DMS153 (cell line): ENCODE measurements at regions not wholly inside any gene's neighbourhood (a gene's known extent, or its start where the extent isn't known, plus 50 kb on each side); places are given as distances from the start of the nearest gene placed in this dataset.
"Not testable (repeated sequence)": the region's sequence is repeated elsewhere in the genome, so short reads cannot be mapped to it uniquely, and the experiment has no call there.

Experiments
- DNase-seq: peaks from one replicate; lab custom pipeline; 2025; lab: John Stamatoyannopoulos, UW

DNA sequence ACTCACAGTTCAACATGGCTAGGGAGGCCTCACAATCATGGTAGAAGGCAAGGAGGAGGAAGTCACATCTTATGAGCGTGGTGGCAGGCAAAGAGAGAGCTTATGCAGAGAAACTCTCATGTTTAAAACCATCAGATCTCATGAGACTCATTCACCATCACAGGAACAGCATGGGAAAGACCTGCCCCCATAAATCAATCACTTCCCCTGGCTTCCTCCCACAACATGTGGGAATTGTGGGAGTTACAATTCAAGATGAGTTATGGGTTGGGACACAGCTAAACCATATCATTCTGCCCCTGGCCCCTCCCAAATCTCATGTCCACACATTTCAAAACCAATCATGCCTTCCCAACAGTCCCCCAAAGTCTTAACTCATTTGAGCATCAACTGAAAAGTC, 268.8 kb upstream of the SPAG17 start:
- DNase-seq: not testable (repeated sequence)

GRCh38 chr1:118445156-118445555, 260.1 kb upstream of the SPAG17 start:
- no peak for DNase-seq

DNA sequence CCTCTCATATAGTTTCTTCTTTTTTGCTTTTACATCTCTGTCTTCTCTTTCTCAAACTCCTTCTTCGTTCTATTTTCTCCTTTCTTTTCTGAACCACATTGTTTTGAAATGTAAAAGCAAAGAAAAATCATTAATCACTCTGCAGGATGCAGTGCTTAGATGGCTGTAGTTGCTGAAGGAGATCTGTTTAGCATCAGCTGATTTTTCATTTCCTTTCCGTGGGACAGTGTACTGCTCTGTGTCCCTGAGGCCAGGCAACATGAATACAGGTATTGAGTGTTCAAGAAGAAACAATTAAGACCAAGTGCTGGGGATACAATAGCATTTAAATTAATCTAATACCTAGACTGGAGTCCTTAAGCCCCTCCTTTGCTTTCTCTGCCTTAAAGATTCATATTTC, 257.2 kb upstream of the SPAG17 start:
- DNase-seq: no peak

GRCh38 chr1:118437664-118438063, 252.6 kb upstream of the SPAG17 start:
- DNase-seq: no peak

- no peak for DNase-seq
Measured at GRCh38 chr1:118429856-118430255, 244.8 kb upstream of the SPAG17 start.

DNA sequence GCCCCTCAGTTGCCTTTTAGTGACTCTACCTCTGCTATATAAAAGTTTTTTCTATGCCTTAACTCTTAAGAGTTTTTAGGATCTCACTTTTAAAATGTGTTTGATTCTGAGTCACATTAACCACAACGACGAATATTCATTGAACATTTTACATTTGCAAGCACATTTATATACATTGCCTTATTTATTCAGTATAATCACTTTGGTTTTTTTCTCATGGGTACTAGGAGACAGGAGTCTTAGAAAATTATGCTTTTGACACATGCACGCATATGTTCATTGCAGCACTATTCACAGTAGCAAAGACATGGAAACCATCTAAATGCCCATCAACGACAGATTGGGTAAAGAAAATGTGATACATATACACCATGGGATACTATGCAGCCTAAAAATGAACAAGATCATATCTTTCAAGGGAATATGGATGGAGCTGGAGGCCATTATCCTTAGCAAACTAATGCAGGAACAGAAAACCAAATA, 236.9 kb upstream of the SPAG17 start:
- DNase-seq: no peak

DNA sequence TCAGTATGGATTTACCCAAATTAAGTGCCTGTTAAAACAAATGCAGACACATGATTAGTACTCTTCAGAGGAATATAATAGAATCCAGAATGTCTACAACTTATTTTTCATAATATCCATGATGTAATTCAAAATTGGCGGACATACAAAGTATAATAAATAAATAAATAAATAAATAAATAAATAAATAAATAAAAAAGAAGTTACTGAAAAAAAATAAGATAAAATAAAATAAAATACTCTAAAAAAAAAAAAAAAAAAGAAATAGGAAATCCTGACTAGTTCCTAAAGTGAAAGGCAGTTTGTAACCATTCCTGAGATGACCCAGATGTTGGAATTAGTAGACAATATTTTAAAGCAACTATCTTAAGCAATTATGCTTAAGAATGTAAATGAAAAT, 219.0 kb upstream of the SPAG17 start:
- DNase-seq: no peak

DNA sequence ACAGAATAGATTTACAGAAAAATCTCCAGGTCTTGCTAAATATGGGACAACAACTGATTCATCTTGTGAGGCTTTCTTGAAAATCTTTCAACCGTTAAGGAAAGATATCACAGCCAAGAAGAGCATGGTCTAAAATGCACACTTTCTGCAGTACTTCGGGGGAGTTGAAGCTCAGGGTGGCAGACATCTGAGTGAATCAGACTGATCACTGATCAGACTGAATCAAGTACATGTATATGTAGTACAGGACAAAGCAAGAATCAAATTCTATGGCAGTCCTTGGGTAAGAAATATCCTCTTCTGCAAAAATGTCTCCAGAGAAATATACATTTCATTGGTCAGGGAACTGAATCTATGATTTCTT, 212.4 kb upstream of the SPAG17 start:
- no peak for DNase-seq

DNA sequence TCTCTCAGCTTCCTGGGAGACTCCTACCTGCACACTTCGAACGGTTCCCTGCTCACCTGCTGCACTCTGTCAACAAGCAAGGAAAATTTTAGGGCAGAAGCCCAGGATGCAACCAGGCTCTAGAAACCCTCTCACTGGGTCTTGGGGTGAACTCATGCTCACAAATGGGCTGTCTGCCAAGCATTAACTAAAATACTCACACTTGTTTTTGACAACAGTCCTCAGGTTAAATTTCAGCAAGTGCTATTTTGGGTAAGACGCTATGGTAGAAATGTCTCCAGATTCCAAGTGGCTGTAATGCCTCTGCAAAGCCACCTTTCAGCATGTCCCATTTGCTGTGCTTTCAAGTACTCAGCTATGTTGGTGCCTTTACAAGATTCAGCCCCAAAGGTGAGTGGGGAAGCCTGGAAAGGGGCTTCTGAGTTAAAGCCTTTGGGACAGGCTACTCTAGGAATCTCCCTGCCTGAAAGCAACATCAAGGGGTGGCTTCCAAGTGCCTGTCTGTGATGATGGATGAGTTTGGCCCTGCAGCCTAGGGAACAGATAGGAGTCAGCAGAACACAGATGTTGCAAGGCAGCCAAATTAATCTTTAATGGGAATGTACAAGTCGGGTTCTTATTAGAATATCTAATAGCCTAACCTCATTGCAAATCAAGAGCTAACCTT, 211.9 kb upstream of the SPAG17 start:
- no peak for DNase-seq

- DNase-seq: no peak
Measured at GRCh38 chr1:118396279-118396678, 211.3 kb upstream of the SPAG17 start.

GRCh38 chr1:118395430-118395991, 210.5 kb upstream of the SPAG17 start:
- DNase-seq: no peak

- DNase-seq: no peak
Measured at GRCh38 chr1:118390955-118391354, 205.9 kb upstream of the SPAG17 start.

- no peak for DNase-seq
Measured at GRCh38 chr1:118388301-118388959, 203.4 kb upstream of the SPAG17 start.

- DNase-seq: no peak
Measured at GRCh38 chr1:118381197-118381869, 196.3 kb upstream of the SPAG17 start.

DNA sequence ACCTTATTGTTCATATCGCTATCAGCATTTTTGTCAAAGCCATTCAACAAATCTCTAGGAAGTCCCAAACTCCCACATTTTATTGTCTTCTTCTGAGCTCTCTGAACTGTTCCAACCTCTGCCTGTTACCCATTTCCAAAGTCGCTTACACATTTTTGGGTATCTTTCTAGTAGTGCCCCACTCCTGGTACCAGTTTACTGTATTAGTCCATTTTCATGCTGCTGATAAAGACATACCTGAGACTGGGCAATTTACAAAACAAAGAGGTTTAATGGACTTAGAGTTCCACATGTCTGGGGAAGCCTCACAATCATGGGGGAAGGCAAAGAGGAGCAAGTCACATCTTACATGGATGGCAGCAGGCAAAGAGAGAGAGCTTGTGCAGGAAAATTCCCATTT, 192.2 kb upstream of the SPAG17 start:
- DNase-seq: not testable (repeated sequence)

- DNase-seq: no peak
Measured at GRCh38 chr1:118371612-118372011, 186.6 kb upstream of the SPAG17 start.

GRCh38 chr1:118370861-118371260, 185.8 kb upstream of the SPAG17 start:
- no peak for DNase-seq

DNA sequence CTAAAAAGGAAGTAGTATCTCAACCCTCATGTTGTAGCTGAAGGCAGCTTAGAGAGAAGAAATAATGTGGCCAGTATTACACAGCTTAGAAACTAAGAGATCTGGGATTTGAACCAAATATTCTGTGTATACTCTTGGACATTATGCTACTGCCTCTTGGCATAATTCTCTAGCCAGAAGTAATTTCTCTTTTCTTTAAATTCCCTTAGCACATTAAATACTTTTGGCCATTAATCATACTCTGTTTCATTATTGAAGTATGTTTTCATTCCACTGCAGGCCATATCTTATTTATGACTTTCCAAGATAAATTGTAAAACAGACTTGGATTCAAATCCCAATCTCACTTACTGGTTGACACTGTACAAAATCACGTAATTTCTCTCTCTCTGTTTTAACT, 181.3 kb upstream of the SPAG17 start:
- no peak for DNase-seq

GRCh38 chr1:118364882-118365281, 179.9 kb upstream of the SPAG17 start:
- DNase-seq: no peak

GRCh38 chr1:118363396-118363795, 178.4 kb upstream of the SPAG17 start:
- DNase-seq: no peak

DNA sequence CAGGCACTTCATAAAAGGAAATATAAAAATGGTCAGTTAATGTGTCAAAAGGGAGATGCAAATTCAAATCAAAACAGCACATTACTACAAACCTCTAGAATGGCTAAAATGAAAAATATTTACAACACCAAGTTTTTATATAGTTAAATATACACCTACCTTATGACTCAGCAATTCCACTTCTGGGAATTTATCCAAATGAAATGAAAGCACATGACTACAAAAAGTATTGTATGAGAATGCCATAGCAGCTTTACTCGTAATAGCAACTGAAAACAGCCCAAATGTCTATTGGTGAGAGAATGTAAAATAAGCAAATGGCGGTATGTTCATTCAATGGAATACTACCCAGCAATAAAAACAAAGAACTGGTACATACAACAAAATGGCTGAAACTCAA, 175.8 kb upstream of the SPAG17 start:
- DNase-seq: no peak

DNA sequence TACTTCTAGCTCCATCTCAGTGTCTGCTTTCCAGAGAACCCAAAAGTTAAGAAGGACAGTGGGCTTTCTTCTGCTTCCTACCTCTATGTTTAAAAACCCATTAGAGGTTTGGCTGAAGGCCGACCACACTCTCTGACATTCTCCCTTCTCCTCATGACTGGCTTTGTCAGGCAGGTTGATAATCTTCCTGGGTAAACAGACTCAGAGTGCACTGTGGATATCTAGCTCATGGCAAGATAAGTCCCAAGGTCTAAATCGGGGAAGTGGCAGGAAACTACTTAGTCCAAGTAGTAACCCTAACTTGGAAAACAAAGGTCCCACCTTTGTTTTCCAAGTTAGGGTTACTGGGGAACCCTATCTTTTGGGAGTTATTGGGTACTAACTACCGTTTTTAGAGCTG, 161.9 kb upstream of the SPAG17 start:
- no peak for DNase-seq
